Dermis blood vessel endothelial cell (primary cell): ENCODE measurements at regions not wholly inside any gene's neighbourhood (a gene's known extent, or its start where the extent isn't known, plus 50 kb on each side); places are given as distances from the start of the nearest gene placed in this dataset.
"Not testable (repeated sequence)": the region's sequence is repeated elsewhere in the genome, so short reads cannot be mapped to it uniquely, and the experiment has no call there.

Experiments used
- DNase-seq: peaks from one replicate; pipeline ENCODE4 v3.0.0; 2010

- DNase-seq = no peak
Measured at GRCh38 chr1:238727670-238728069, 658.7 kb upstream of the CHRM3 start.

- no peak for DNase-seq
Measured at GRCh38 chr1:238722812-238723211, 663.6 kb upstream of the CHRM3 start.

- no peak for DNase-seq
Measured at GRCh38 chr1:238710697-238711096, 675.7 kb upstream of the CHRM3 start.

GRCh38 chr1:238701024-238701423 lies 685.3 kb upstream of the CHRM3 start:
- DNase-seq = no peak

GRCh38 chr1:238690415-238690814 lies 696.0 kb upstream of the CHRM3 start:
- DNase-seq = no peak

- not testable (repeated sequence) for DNase-seq
Measured at GRCh38 chr1:238684576-238684975, 701.8 kb upstream of the CHRM3 start.

GRCh38 chr1:238681451-238681850 lies 704.9 kb upstream of the CHRM3 start:
- no peak for DNase-seq

- no peak for DNase-seq
Measured at GRCh38 chr1:238681021-238681420, 705.3 kb upstream of the CHRM3 start.

GRCh38 chr1:238677567-238677966 lies 708.8 kb upstream of the CHRM3 start:
- no peak for DNase-seq

- DNase-seq = no peak
Measured at GRCh38 chr1:238675221-238675620, 711.1 kb upstream of the CHRM3 start.

GRCh38 chr1:238674316-238674715 lies 712.1 kb upstream of the CHRM3 start:
- DNase-seq = no peak

- no peak for DNase-seq
Measured at GRCh38 chr1:238673561-238673960, 712.8 kb upstream of the CHRM3 start.

GRCh38 chr1:238672806-238673205 lies 713.6 kb upstream of the CHRM3 start:
- no peak for DNase-seq

- no peak for DNase-seq
Measured at GRCh38 chr1:238672262-238672661, 714.1 kb upstream of the CHRM3 start.

GRCh38 chr1:238664139-238664538 lies 722.2 kb upstream of the CHRM3 start:
- no peak for DNase-seq

GRCh38 chr1:238660849-238661248 lies 725.5 kb upstream of the CHRM3 start:
- DNase-seq = no peak

- DNase-seq = no peak
Measured at GRCh38 chr1:238658763-238659162, 727.6 kb upstream of the CHRM3 start.

- DNase-seq = no peak
Measured at GRCh38 chr1:238653693-238654321, 732.6 kb upstream of the CHRM3 start.

- no peak for DNase-seq
Measured at GRCh38 chr1:238652346-238652968, 733.9 kb upstream of the CHRM3 start.

GRCh38 chr1:238649200-238649599 lies 737.2 kb upstream of the CHRM3 start:
- no peak for DNase-seq

GRCh38 chr1:238648751-238649150 lies 737.6 kb upstream of the CHRM3 start:
- no peak for DNase-seq

GRCh38 chr1:238648296-238648695 lies 738.1 kb upstream of the CHRM3 start:
- DNase-seq = no peak

GRCh38 chr1:238647877-238648276 lies 738.5 kb upstream of the CHRM3 start:
- DNase-seq = no peak

GRCh38 chr1:238642231-238642630 lies 744.1 kb upstream of the CHRM3 start:
- no peak for DNase-seq

GRCh38 chr1:238639861-238640260 lies 746.5 kb upstream of the CHRM3 start:
- no peak for DNase-seq
